SK-N-SH (cell line): ENCODE measurements at regions not wholly inside any gene's neighbourhood (a gene's known extent, or its start where the extent isn't known, plus 50 kb on each side); places are given as distances from the start of the nearest gene placed in this dataset.

ENCODE experiments used
- CTCF ChIA-PET: fragments of 300-600, 350-600 bp; formaldehyde crosslinking; extraction: SDS; loops from one replicate; lab custom pipeline; 2021; lab: Yijun Ruan, JAX
- POLR2A ChIA-PET: fragments of 350-600 bp; sonication (Branson Sonifier 250); formaldehyde crosslinking; extraction: SDS; loops from one replicate; lab custom pipeline; 2020; ENCODE audit warnings: antibody characterized with exemption, inconsistent platforms; lab: Yijun Ruan, JAX
- DNase-seq: peaks from one replicate; pipeline ENCODE4 v3.0.0; 2012
- H2AFZ ChIP-seq: fragments of 200-600 bp; sonication (generic); 2 replicates; pipeline ENCODE4 v1.8.1; 2016; ENCODE audit warnings: antibody characterized with exemption, mild to moderate bottlenecking, low read depth
- H3F3A ChIP-seq: fragments of 200-600 bp; sonication (generic); replicated peaks from 2 replicates; pipeline ENCODE3; 2016; ENCODE audit warnings: antibody characterized with exemption, mild to moderate bottlenecking; ENCODE audit not compliant: insufficient read depth
- H3K27ac ChIP-seq, 2 experiments: fragments of 200-500 bp in 1 of 2; fragments of 200-600 bp in 1 of 2; sonication (Bioruptor generic) in 1 of 2; sonication (generic), shearing (Covaris generic) in 1 of 2; 2 replicates each; pipeline versions ENCODE4 v1.5.1 to v1.6.1; 2014 to 2016; ENCODE audit warnings: low read depth in 2 of 2, inconsistent platforms in 1 of 2, low read length in 1 of 2, mild to moderate bottlenecking in 1 of 2, mixed read lengths in 1 of 2
- H3K27me3 ChIP-seq: fragments of 200-600 bp; sonication (generic), shearing (Covaris generic); 2 replicates; pipeline ENCODE4 v1.6.1; 2016; ENCODE audit warnings: mixed run types; ENCODE audit not compliant: insufficient read depth
- H3K36me3 ChIP-seq, 2 experiments: fragments of 200-500 bp in 1 of 2; fragments of 200-600 bp in 1 of 2; sonication (Bioruptor generic) in 1 of 2; sonication (generic) in 1 of 2; replicated peaks in 1 of 2; 2 replicates each; pipeline versions ENCODE3 to v1.5.1; 2014 to 2016; ENCODE audit warnings: low read length in 1 of 2, mild to moderate bottlenecking in 1 of 2; ENCODE audit not compliant: insufficient read depth in 2 of 2, control insufficient read depth in 1 of 2
- H3K4me1 ChIP-seq, 2 experiments: fragments of 200-500 bp in 1 of 2; fragments of 200-600 bp in 1 of 2; sonication (Bioruptor generic) in 1 of 2; sonication (generic), shearing (Covaris generic) in 1 of 2; 2 replicates each; pipeline versions ENCODE4 v1.5.1 to v1.6.1; 2014 to 2016; ENCODE audit warnings: low read depth in 1 of 2, low read length in 1 of 2, mixed run types in 1 of 2; ENCODE audit not compliant: insufficient read depth in 2 of 2, control insufficient read depth in 1 of 2
- H3K4me2 ChIP-seq: fragments of 200-600 bp; sonication (generic), shearing (Covaris generic); 2 replicates; pipeline ENCODE4 v1.6.1; 2017; ENCODE audit warnings: mixed run types
- H3K4me3 ChIP-seq, 2 experiments: fragments of 200-500 bp in 1 of 2; fragments of 200-600 bp in 1 of 2; sonication (Bioruptor generic) in 1 of 2; sonication (generic), shearing (Covaris generic) in 1 of 2; 2 replicates each; pipeline versions ENCODE4 v1.5.1 to v1.8.1; 2014 to 2016; ENCODE audit warnings: low read depth in 2 of 2, inconsistent platforms in 1 of 2, low read length in 1 of 2, mild to moderate bottlenecking in 1 of 2, mixed read lengths in 1 of 2, moderate library complexity in 1 of 2
- H3K79me2 ChIP-seq: fragments of 200-600 bp; sonication (generic); 2 replicates; pipeline ENCODE4 v1.8.1; 2017; ENCODE audit warnings: mild to moderate bottlenecking; ENCODE audit not compliant: insufficient read depth
- H3K9ac ChIP-seq: fragments of 200-600 bp; sonication (generic); 2 replicates; pipeline ENCODE4 v1.6.1; 2017; ENCODE audit warnings: mixed run types
- H3K9me2 ChIP-seq: fragments of 200-600 bp; sonication (generic); 2 replicates; pipeline ENCODE4 v1.6.1; 2017; ENCODE audit warnings: mixed run types
- H3K9me3 ChIP-seq: fragments of 200-600 bp; sonication (generic); 2 replicates; pipeline ENCODE4 v1.6.1; 2017; ENCODE audit warnings: mixed run types, mild to moderate bottlenecking, moderate library complexity
- H4K20me1 ChIP-seq: fragments of 200-600 bp; sonication (generic); 2 replicates; pipeline ENCODE4 v1.6.1; 2017; ENCODE audit warnings: mild to moderate bottlenecking, mixed run types; ENCODE audit not compliant: insufficient read depth
- CHD2 ChIP-seq: fragments of 150-350 bp; IDR thresholded peaks from 2 replicates; pipeline ENCODE4 v1.6.1; 2018; ENCODE audit warnings: low read length; ENCODE audit not compliant: partially characterized antibody
- EP300 ChIP-seq, 2 experiments: IDR thresholded peaks; 2 replicates each; pipeline versions ENCODE4 v1.4.0 to v1.6.1; 2012; ENCODE audit warnings: borderline replicate concordance in 1 of 2, low read depth in 1 of 2, low read length in 1 of 2
- EZH2phosphoT487 ChIP-seq: fragments of 200-600 bp; sonication (generic); IDR thresholded peaks from 2 replicates; pipeline ENCODE4 v1.6.1; 2017; ENCODE audit warnings: low read depth, mixed run types, mild to moderate bottlenecking, antibody characterized with exemption, moderate library complexity, borderline replicate concordance
- FOXJ3 ChIP-seq: sonication (generic); formaldehyde crosslinking; IDR thresholded peaks from 2 replicates; pipeline ENCODE4 v1.5.1; 2020; ENCODE audit warnings: mild to moderate bottlenecking, missing genetic modification reagents
- GATA2 ChIP-seq: sonication (generic); formaldehyde crosslinking; IDR thresholded peaks from 2 replicates; pipeline ENCODE4 v1.5.0; 2020; ENCODE audit warnings: mild to moderate bottlenecking, missing genetic modification reagents
- MEF2A ChIP-seq: IDR thresholded peaks from 2 replicates; pipeline ENCODE4 v1.4.0; 2012; ENCODE audit warnings: low read depth, borderline replicate concordance
- NRF1 ChIP-seq: IDR thresholded peaks from 2 replicates; pipeline ENCODE4 v1.6.1; 2012; ENCODE audit warnings: low read depth, mild to moderate bottlenecking, low read length
- RAD21 ChIP-seq: IDR thresholded peaks from 2 replicates; pipeline ENCODE4 v1.6.1; 2012; ENCODE audit warnings: mild to moderate bottlenecking, low read length
- RCOR1 ChIP-seq: fragments of 150-350 bp; IDR thresholded peaks from 2 replicates; pipeline ENCODE4 v1.6.1; 2017; ENCODE audit warnings: antibody characterized with exemption, low read length
- RXRA ChIP-seq: IDR thresholded peaks from 2 replicates; pipeline ENCODE4 v1.4.0; 2012; ENCODE audit warnings: low read depth, mild to moderate bottlenecking, borderline replicate concordance
- TEAD4 ChIP-seq: IDR thresholded peaks from 2 replicates; pipeline ENCODE4 v1.4.0; 2012; ENCODE audit warnings: mild to moderate bottlenecking, borderline replicate concordance; ENCODE audit not compliant: insufficient read depth
- YY1 ChIP-seq: IDR thresholded peaks from 2 replicates; pipeline ENCODE4 v1.4.0; 2012; ENCODE audit warnings: low read depth, mild to moderate bottlenecking
- WGBS: methylation state at CpG from one replicate; pipeline ENCODE4 v1.1.6; 2017; ENCODE audit warnings: low lambda C conversion rate; 5-methylcytosine and 5-hydroxymethylcytosine counted together
- TF ChIP-seq, protein P1 (sequence below): fragments of 200-600 bp; sonication (generic); IDR thresholded peaks from 2 replicates; pipeline ENCODE4 v1.6.1; 2017; ENCODE audit warnings: antibody characterized with exemption, mild to moderate bottlenecking, moderate library complexity
- TF ChIP-seq, protein P2 (sequence below): IDR thresholded peaks from 2 replicates; pipeline ENCODE4 v1.4.0; 2012; ENCODE audit warnings: low read depth, borderline replicate concordance
- TF ChIP-seq, protein P3 (sequence below): fragments of 150-350 bp; IDR thresholded peaks from 2 replicates; pipeline ENCODE4 v1.6.1; 2016; ENCODE audit warnings: mild to moderate bottlenecking, low read depth, low read length
- TF ChIP-seq, protein P4 (sequence below): fragments of 150-350 bp; IDR thresholded peaks from 2 replicates; pipeline ENCODE4 v1.6.1; 2017; ENCODE audit warnings: antibody characterized with exemption, low read length, low read depth, borderline replicate concordance

DNA sequence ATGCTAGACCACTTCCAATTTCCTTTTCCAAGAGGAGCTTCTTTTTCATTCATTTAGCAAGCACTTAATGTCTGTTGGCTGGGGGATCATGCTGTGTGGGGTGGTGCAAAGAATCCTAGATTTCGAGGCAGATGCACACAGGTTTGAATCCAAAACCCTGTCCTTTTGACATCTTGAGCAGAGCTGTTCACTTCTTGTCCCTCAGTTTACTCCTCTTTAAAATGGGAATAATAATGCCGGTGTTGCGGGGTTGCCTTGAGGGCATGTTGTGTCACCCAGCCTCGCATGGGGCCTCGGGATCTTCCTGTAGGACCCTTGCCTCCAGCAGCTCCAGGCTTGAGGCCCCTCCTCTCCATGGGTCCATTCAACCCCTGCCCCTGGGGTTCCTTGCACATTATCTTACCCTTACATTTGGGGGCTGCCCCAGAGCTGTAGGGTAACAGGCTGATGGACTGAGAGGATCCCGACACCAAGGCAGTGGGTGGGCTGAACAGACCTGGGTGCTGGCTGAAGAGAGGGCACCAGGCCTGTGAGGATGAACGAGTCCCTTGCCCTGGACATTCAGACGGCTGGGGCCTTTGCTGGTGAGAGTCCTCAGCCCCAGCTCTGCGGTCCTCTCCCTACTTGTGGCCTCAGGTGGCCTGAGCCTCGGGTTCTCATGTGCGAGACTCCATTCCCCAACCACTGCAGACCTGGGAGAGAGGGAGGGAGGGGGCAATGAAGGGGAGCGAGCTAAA is 145.8 kb downstream of the BARX1 start:
- H3K4me1 ChIP-seq: no peaks in the 10 kb centered on the region
- DNase-seq: peak; percentile 6
- H3K36me3 ChIP-seq: no peaks in the 10 kb centered on the region
- H3K4me2 ChIP-seq: no peak overlapping the region
- H3K9ac ChIP-seq: no peak overlapping the region
- H3K27me3 ChIP-seq: no peaks in the 10 kb centered on the region
- WGBS: 45% methylated on average over 8 of the region's 12 CpGs
- H3K27ac ChIP-seq: no peak overlapping the region
- ChIA-PET CTCF (interaction anchor here (1.9 to 2.3 kb wide), 3 partner anchors 18 to 154 kb away, joined by 5 to 9 read pairs (median 6); no protein-coding TSS in a partner anchor), POLR2A (no interaction called here)
- H3F3A ChIP-seq: no peaks in the 10 kb centered on the region
- H3K79me2 ChIP-seq: no peaks in the 10 kb centered on the region
- no peak overlapping the region for H3K4me3 ChIP-seq
- H4K20me1 ChIP-seq: no peaks in the 10 kb centered on the region
- no peaks in the 10 kb centered on the region for H3K9me2 ChIP-seq
- H3K9me3 ChIP-seq: no peaks in the 10 kb centered on the region
- TF ChIP-seq, protein P1, sequence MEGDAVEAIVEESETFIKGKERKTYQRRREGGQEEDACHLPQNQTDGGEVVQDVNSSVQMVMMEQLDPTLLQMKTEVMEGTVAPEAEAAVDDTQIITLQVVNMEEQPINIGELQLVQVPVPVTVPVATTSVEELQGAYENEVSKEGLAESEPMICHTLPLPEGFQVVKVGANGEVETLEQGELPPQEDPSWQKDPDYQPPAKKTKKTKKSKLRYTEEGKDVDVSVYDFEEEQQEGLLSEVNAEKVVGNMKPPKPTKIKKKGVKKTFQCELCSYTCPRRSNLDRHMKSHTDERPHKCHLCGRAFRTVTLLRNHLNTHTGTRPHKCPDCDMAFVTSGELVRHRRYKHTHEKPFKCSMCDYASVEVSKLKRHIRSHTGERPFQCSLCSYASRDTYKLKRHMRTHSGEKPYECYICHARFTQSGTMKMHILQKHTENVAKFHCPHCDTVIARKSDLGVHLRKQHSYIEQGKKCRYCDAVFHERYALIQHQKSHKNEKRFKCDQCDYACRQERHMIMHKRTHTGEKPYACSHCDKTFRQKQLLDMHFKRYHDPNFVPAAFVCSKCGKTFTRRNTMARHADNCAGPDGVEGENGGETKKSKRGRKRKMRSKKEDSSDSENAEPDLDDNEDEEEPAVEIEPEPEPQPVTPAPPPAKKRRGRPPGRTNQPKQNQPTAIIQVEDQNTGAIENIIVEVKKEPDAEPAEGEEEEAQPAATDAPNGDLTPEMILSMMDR: no peak
- TF ChIP-seq, protein P2, sequence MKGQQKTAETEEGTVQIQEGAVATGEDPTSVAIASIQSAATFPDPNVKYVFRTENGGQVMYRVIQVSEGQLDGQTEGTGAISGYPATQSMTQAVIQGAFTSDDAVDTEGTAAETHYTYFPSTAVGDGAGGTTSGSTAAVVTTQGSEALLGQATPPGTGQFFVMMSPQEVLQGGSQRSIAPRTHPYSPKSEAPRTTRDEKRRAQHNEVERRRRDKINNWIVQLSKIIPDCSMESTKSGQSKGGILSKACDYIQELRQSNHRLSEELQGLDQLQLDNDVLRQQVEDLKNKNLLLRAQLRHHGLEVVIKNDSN: no peak
- TF ChIP-seq RAD21 (no peak), YY1 (no peak)
- no peak overlapping the region for H2AFZ ChIP-seq

- ChIA-PET CTCF (interaction anchor here (1.9 to 2.3 kb wide), 3 partner anchors 19 to 155 kb away, joined by 5 to 9 read pairs (median 6); no protein-coding TSS in a partner anchor), POLR2A (no interaction called here)
- 18% methylated on average over 9 of the region's 10 CpGs for WGBS
- Histone ChIP-seq H3K4me1 (no peaks in the 10 kb centered on the region), H3K27ac (no peak overlapping the region), H3K27me3 (no peaks in the 10 kb centered on the region), H3K4me2 (no peak overlapping the region), H3K79me2 (no peaks in the 10 kb centered on the region), H3K36me3 (no peaks in the 10 kb centered on the region), H3F3A (no peaks in the 10 kb centered on the region), H4K20me1 (no peaks in the 10 kb centered on the region), H3K4me3 (no peak overlapping the region), H3K9me3 (no peaks in the 10 kb centered on the region), H3K9ac (no peak overlapping the region), H2AFZ (no peak overlapping the region), H3K9me2 (no peaks in the 10 kb centered on the region)
- peak; percentile 7 for DNase-seq
- TF ChIP-seq EP300 (IDR thresholded peaks at IDR 0.05; ENCODE audit: borderline replicate concordance in 1 of 2, low read depth in 1 of 2, low read length in 1 of 2) (no peak), RCOR1 (no peak), NRF1 (no peak), MEF2A (no peak), YY1 (no peak), RAD21 (no peak), FOXJ3 (no peak), EZH2phosphoT487 (no peak), CHD2 (no peak), TEAD4 (no peak), GATA2 (CRISPR knock-in tag) (no peak), RXRA (no peak)
- TF ChIP-seq, protein P3, sequence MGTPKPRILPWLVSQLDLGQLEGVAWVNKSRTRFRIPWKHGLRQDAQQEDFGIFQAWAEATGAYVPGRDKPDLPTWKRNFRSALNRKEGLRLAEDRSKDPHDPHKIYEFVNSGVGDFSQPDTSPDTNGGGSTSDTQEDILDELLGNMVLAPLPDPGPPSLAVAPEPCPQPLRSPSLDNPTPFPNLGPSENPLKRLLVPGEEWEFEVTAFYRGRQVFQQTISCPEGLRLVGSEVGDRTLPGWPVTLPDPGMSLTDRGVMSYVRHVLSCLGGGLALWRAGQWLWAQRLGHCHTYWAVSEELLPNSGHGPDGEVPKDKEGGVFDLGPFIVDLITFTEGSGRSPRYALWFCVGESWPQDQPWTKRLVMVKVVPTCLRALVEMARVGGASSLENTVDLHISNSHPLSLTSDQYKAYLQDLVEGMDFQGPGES: no peak
- TF ChIP-seq, protein P1: no peak
- TF ChIP-seq, protein P4, sequence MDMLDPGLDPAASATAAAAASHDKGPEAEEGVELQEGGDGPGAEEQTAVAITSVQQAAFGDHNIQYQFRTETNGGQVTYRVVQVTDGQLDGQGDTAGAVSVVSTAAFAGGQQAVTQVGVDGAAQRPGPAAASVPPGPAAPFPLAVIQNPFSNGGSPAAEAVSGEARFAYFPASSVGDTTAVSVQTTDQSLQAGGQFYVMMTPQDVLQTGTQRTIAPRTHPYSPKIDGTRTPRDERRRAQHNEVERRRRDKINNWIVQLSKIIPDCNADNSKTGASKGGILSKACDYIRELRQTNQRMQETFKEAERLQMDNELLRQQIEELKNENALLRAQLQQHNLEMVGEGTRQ: no peak
Observed at GRCh38 chr9:93808115-93809029, 146.8 kb downstream of the BARX1 start.
